ENCODE measurements at regions not wholly inside any gene's neighbourhood (a gene's known extent, or its start where the extent isn't known, plus 50 kb on each side); places are given as distances from the start of the nearest gene placed in this dataset.

GRCh38 chr14:53390008-53390407, 236.9 kb upstream of the DDHD1 start:
- Mint-ChIP-seq H3K9me3 (peaks cover 8 to 9% of the 10 kb centered on the region in 2 donors), H3K36me3 (peaks cover 5 to 6% of the 10 kb centered on the region in 2 donors), H3K4me3 (no peak overlapping the region), H3K4me1 (no peaks in the 10 kb centered on the region), H3K27me3 (peaks cover 0 to 3% of the 10 kb centered on the region in 2 donors), H3K27ac (no peak overlapping the region)
- DNase-seq (no peak), ATAC-seq (replicated peaks) (no peak)

- Mint-ChIP-seq H3K27me3 (peaks cover 0 to 3% of the 10 kb centered on the region in 2 donors), H3K9me3 (peaks cover 2% of the 10 kb centered on the region in 2 donors), H3K4me3 (no peak overlapping the region), H3K27ac (no peak overlapping the region), H3K4me1 (no peaks in the 10 kb centered on the region), H3K36me3 (peaks cover 2% of the 10 kb centered on the region in 2 donors)
- ATAC-seq (replicated peaks) (no peak), DNase-seq (no peak)
Observed at GRCh38 chr14:53389202-53389601, 236.1 kb upstream of the DDHD1 start.

DNA sequence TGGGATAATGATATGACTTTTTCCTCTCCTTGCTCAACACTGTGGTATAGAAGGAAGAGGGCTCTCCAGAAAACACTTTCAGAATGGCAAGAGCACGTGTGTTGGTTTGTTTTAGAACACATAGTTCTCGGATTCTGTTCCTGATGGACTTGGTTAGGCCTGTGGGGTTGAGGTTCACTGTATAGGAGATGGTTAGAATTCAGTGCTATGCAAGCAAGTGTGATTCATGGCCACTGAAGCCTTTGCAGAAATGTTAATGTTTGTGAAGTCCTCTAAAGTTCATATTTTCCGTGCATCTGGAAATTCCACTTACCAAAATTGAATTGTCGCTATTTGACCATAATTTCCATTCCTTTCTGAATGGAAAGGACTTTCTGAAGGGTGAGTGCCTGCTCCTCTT, 233.2 kb upstream of the DDHD1 start:
- Mint-ChIP-seq H3K27me3 (peaks cover 0 to 3% of the 10 kb centered on the region in 2 donors), H3K4me1 (peaks cover 0 to 7% of the 10 kb centered on the region in 2 donors), H3K4me3 (no peak overlapping the region), H3K27ac (no peak overlapping the region), H3K36me3 (no peaks in the 10 kb centered on the region), H3K9me3 (no peaks in the 10 kb centered on the region)
- ATAC-seq (replicated peaks) = no peak
- no peak for DNase-seq

- no peaks in the 10 kb centered on the region for H3K9me3 Mint-ChIP-seq
- no peak overlapping the region for H3K27ac Mint-ChIP-seq
- ATAC-seq (replicated peaks) (no peak), DNase-seq (no peak)
- H3K36me3 Mint-ChIP-seq = no peaks in the 10 kb centered on the region
- H3K4me1 Mint-ChIP-seq = peaks cover 2 to 7% of the 10 kb centered on the region in 2 donors
- no peak overlapping the region for H3K4me3 Mint-ChIP-seq
- H3K27me3 Mint-ChIP-seq = peaks cover 0 to 3% of the 10 kb centered on the region in 2 donors
Observed at GRCh38 chr14:53384536-53384935, 231.4 kb upstream of the DDHD1 start.

DNA sequence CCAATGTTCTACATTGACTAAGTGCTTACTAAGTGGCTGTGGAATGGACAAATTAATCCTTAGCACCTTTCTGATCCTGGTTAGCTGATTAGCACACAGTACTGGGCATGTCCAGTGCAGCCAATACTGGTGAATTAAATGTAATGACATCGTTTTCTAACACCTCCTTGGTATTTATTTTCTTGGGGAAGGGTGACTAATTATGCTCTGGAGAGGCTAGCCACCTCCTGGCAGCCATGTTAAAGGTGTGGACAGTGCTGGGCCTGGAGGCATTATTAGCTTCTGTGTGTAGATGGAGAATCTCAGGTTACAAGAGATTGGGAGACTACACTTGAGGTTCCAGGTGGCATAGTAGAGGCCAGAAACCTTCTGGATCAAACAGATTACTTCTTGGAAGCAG, 230.9 kb upstream of the DDHD1 start:
- Mint-ChIP-seq H3K9me3 (no peaks in the 10 kb centered on the region), H3K4me3 (no peak overlapping the region), H3K27me3 (peaks cover 0 to 3% of the 10 kb centered on the region in 2 donors), H3K36me3 (no peaks in the 10 kb centered on the region), H3K4me1 (peaks cover 2 to 7% of the 10 kb centered on the region in 2 donors), H3K27ac (no peak overlapping the region)
- ATAC-seq (replicated peaks) (no peak), DNase-seq (no peak)

- H3K4me1 Mint-ChIP-seq = peaks cover 2 to 7% of the 10 kb centered on the region in 2 donors
- DNase-seq (no peak), ATAC-seq (replicated peaks) (no peak)
- no peaks in the 10 kb centered on the region for H3K36me3 Mint-ChIP-seq
- H3K4me3 Mint-ChIP-seq = no peak overlapping the region
- H3K9me3 Mint-ChIP-seq = no peaks in the 10 kb centered on the region
- no peaks in the 10 kb centered on the region for H3K27me3 Mint-ChIP-seq
- no peak overlapping the region for H3K27ac Mint-ChIP-seq
Observed at GRCh38 chr14:53381895-53382294, 228.8 kb upstream of the DDHD1 start.

DNA sequence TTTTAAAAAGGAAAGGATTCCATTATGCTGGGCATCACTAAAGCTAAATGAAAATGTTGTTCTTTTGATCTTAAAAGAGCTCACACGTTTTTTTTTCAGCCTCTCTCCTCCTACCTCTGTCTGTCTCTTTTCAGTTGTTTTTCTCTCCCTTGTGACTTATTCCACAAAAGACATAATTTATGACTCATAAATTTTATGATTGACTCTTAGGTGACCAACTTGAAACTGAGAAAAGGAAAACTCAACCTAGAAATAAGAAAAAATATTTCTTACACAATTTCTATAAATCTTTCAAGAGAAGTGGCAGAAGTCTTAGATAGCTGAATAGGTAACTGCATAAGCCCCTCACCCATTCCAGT, 227.7 kb upstream of the DDHD1 start:
- Mint-ChIP-seq H3K36me3 (no peaks in the 10 kb centered on the region), H3K4me1 (peaks cover 2 to 7% of the 10 kb centered on the region in 2 donors), H3K27me3 (no peaks in the 10 kb centered on the region), H3K9me3 (no peaks in the 10 kb centered on the region), H3K27ac (no peak overlapping the region), H3K4me3 (no peak overlapping the region)
- DNase-seq (no peak), ATAC-seq (replicated peaks) (peak; percentile 23 to 57)

DNA sequence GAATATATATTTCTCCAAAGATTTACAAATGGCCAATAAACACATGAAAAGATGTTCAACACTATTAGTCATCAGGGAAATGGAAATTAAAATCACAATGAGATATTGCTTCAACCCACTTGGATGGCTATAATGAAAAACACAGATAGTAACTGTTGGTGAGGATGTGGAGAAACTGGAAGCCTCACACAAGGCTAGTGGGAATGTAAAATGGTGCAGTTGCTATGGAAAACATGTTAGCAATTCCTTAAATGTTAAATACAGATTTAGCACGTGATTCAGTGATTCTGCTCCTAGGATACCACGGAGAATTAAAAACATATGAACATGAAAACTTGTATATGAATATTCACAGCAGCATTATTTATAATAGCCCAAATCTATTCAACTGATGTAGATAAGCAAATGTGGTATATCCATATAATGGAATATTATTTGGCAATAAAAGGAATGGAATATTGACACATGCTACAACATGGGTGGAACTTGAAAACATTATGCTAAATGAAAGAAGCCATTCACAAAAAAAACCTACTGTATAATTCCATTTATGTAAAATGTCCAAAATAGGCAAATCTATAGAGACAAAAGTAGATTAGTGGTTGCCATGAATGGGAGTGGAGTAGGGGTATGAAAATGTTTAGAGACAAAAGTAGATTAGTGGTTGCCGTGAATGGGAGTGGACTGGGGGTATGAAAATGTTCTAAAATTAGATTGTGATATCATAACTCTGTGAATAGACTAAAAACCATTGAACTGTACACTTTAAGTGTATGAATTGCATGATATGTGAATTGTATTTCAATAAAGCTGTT, 227.1 kb upstream of the DDHD1 start:
- Mint-ChIP-seq H3K4me3 (no peak overlapping the region), H3K4me1 (peaks cover 2 to 7% of the 10 kb centered on the region in 2 donors), H3K27ac (no peak overlapping the region), H3K36me3 (no peaks in the 10 kb centered on the region), H3K9me3 (no peaks in the 10 kb centered on the region), H3K27me3 (no peaks in the 10 kb centered on the region)
- DNase-seq = no peak
- peak; percentile 27 to 59 for ATAC-seq (replicated peaks)

GRCh38 chr14:53378142-53378541, 225.0 kb upstream of the DDHD1 start:
- Mint-ChIP-seq H3K9me3 (no peaks in the 10 kb centered on the region), H3K36me3 (no peaks in the 10 kb centered on the region)
- peak; percentile 36 to 80 for ATAC-seq (replicated peaks)

DNA sequence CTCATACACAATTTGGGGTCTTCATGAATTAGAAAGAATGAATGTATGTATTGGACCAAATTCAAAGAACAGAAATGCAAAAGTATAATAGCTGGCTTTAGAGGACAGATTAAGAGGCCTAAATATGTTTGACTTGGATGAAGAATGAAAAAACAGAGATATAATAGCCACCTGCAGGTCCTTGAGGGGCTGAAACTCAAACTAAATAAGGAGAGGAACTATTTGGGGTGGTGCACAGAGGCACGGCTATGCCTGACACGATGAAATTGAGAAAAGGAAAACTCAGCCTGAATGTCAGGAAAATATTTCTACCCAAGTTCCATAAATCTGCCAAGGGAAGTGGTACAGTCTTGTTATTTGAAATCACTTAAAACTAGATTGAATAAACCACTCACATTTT, 222.9 kb upstream of the DDHD1 start:
- Mint-ChIP-seq H3K4me1 (peaks cover 0 to 2% of the 10 kb centered on the region in 2 donors), H3K27me3 (no peaks in the 10 kb centered on the region), H3K36me3 (no peaks in the 10 kb centered on the region), H3K4me3 (no peak overlapping the region), H3K27ac (no peak overlapping the region), H3K9me3 (peaks cover 0 to 2% of the 10 kb centered on the region in 2 donors)
- ATAC-seq (replicated peaks) (no peak), DNase-seq (no peak)

More at GRCh38 chr14:53378142-53378541, 225.0 kb upstream of the DDHD1 start:
- Mint-ChIP-seq H3K27ac (no peak overlapping the region), H3K27me3 (no peaks in the 10 kb centered on the region), H3K4me3 (no peak overlapping the region), H3K4me1 (peaks cover 2 to 7% of the 10 kb centered on the region in 2 donors)
- no peak for DNase-seq

- Mint-ChIP-seq H3K9me3 (peaks cover 0 to 3% of the 10 kb centered on the region in 2 donors), H3K4me1 (peaks cover 0 to 2% of the 10 kb centered on the region in 2 donors), H3K27ac (no peak overlapping the region), H3K36me3 (no peaks in the 10 kb centered on the region), H3K4me3 (no peak overlapping the region), H3K27me3 (no peaks in the 10 kb centered on the region)
- ATAC-seq (replicated peaks) = no peak
- no peak for DNase-seq
Observed at GRCh38 chr14:53375599-53375998, 222.5 kb upstream of the DDHD1 start.

GRCh38 chr14:53368711-53369201, 215.6 kb upstream of the DDHD1 start:
- Mint-ChIP-seq H3K4me1 (no peaks in the 10 kb centered on the region), H3K36me3 (no peaks in the 10 kb centered on the region), H3K4me3 (no peak overlapping the region), H3K9me3 (peaks cover 3 to 9% of the 10 kb centered on the region in 2 donors), H3K27me3 (no peaks in the 10 kb centered on the region), H3K27ac (no peak overlapping the region)
- ATAC-seq (replicated peaks) (peak in 1 of 2 donors; percentile 41), DNase-seq (no peak)

GRCh38 chr14:53368066-53368465, 214.9 kb upstream of the DDHD1 start:
- DNase-seq = no peak
- H3K4me1 Mint-ChIP-seq = peaks cover 0 to under 1% of the 10 kb centered on the region in 2 donors
- H3K4me3 Mint-ChIP-seq = no peak overlapping the region
- ATAC-seq (replicated peaks) = no peak
- H3K27ac Mint-ChIP-seq = no peak overlapping the region
- no peaks in the 10 kb centered on the region for H3K27me3 Mint-ChIP-seq
- H3K9me3 Mint-ChIP-seq = peaks cover 10 to 12% of the 10 kb centered on the region in 2 donors
- H3K36me3 Mint-ChIP-seq = peaks cover 0 to under 1% of the 10 kb centered on the region in 2 donors

DNA sequence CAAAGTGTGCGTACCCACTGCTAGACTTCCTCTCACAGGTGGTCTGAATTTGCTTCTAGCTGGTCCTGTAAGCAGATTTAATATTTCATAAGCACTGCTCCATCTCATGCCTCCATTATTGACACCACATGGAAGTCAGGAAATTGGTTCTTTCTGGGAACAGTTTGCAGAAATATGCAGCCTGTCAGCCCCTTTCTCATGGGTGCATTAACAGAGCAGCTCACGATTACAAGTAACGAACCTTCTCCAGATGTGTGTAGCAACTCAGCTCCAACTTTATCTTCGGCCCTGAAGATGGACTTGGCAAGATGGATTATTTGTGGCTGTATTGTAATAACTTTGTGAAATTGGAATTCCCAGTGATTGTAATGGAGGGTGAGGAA, 214.5 kb upstream of the DDHD1 start:
- no peak for ATAC-seq (replicated peaks)

GRCh38 chr14:53365486-53366130, 212.5 kb upstream of the DDHD1 start:
- Mint-ChIP-seq H3K9me3 (peaks cover 13 to 18% of the 10 kb centered on the region in 2 donors), H3K27me3 (no peaks in the 10 kb centered on the region), H3K36me3 (peaks cover 0 to 4% of the 10 kb centered on the region in 2 donors), H3K27ac (no peak overlapping the region), H3K4me1 (peaks cover 0 to 2% of the 10 kb centered on the region in 2 donors), H3K4me3 (no peak overlapping the region)
- ATAC-seq (replicated peaks) = no peak
- DNase-seq = no peak

More for the DNA sequence above, 214.5 kb upstream of the DDHD1 start:
- Mint-ChIP-seq H3K9me3 (peaks cover 14% of the 10 kb centered on the region in 2 donors), H3K36me3 (peaks cover 0 to 4% of the 10 kb centered on the region in 2 donors), H3K27me3 (no peaks in the 10 kb centered on the region), H3K4me1 (peaks cover 0 to 2% of the 10 kb centered on the region in 2 donors), H3K4me3 (no peak overlapping the region), H3K27ac (no peak overlapping the region)
- no peak for DNase-seq
